BJ (cell line): ENCODE measurements at regions not wholly inside any gene's neighbourhood (a gene's known extent, or its start where the extent isn't known, plus 50 kb on each side); places are given as distances from the start of the nearest gene placed in this dataset.

Experiments
- CTCF ChIA-PET: fragments of 350-600 bp; formaldehyde crosslinking; extraction: SDS; loops from one replicate; lab custom pipeline; 2021; ENCODE audit warnings: antibody characterized with exemption, inconsistent platforms; lab: Yijun Ruan, JAX
- POLR2A ChIA-PET: fragments of 300-600 bp; sonication (Branson Sonifier 250); formaldehyde crosslinking; extraction: SDS; loops from one replicate; lab custom pipeline; 2021; ENCODE audit warnings: antibody characterized with exemption; lab: Charles Lee
- DNase-seq: peaks from one replicate; pipeline ENCODE4 v3.0.0-alpha.2; 2011; ENCODE audit warnings: low read depth
- H3K27me3 ChIP-seq: 2 replicates; pipeline ENCODE4 v1.6.0; 2011; ENCODE audit warnings: low read length; ENCODE audit not compliant: control insufficient read depth, insufficient read depth
- H3K36me3 ChIP-seq: 2 replicates; pipeline ENCODE4 v1.5.1; 2011; ENCODE audit warnings: low read length; ENCODE audit not compliant: control insufficient read depth, insufficient read depth
- H3K4me3 ChIP-seq: 2 replicates; pipeline ENCODE4 v1.5.1; 2011; ENCODE audit warnings: low read depth, mild to moderate bottlenecking, control low read depth, low read length
- CTCF ChIP-seq: IDR thresholded peaks from 2 replicates; pipeline ENCODE4 v1.5.1; 2011; ENCODE audit warnings: low read depth, mild to moderate bottlenecking, control low read depth, inconsistent platforms, low read length, moderate library complexity; ENCODE audit not compliant: insufficient read depth

GRCh38 chr4:38226170-38226569 is 266.0 kb downstream of the PTTG2 start:
- TF ChIP-seq CTCF: no peak
- no peaks in the 10 kb centered on the region for H3K36me3 ChIP-seq
- H3K27me3 ChIP-seq: no peaks in the 10 kb centered on the region; the same call in 1 of the 2 replicates
- CTCF ChIA-PET: no interaction called here
- POLR2A ChIA-PET: no interaction called here
- no peak overlapping the region for H3K4me3 ChIP-seq
- no peak for DNase-seq

- no peak for DNase-seq
- no peak for TF ChIP-seq CTCF
- Histone ChIP-seq H3K4me3 (no peak overlapping the region), H3K27me3 (no peaks in the 10 kb centered on the region; the same call in 1 of the 2 replicates), H3K36me3 (no peaks in the 10 kb centered on the region)
- ChIA-PET POLR2A (no interaction called here), CTCF (no interaction called here)
Measured at GRCh38 chr4:38230121-38230801, 270.1 kb downstream of the PTTG2 start.

GRCh38 chr4:38230821-38231563 is 270.8 kb downstream of the PTTG2 start:
- TF ChIP-seq CTCF: no peak
- ChIA-PET CTCF (no interaction called here), POLR2A (no interaction called here)
- no peak for DNase-seq
- Histone ChIP-seq H3K36me3 (no peaks in the 10 kb centered on the region), H3K4me3 (no peak overlapping the region), H3K27me3 (no peaks in the 10 kb centered on the region; the same call in 1 of the 2 replicates)

GRCh38 chr4:38231626-38232025 is 271.4 kb downstream of the PTTG2 start:
- TF ChIP-seq CTCF: no peak
- no peaks in the 10 kb centered on the region; the same call in 1 of the 2 replicates for H3K27me3 ChIP-seq
- DNase-seq: no peak
- no peak overlapping the region for H3K4me3 ChIP-seq
- H3K36me3 ChIP-seq: no peaks in the 10 kb centered on the region
- ChIA-PET CTCF (no interaction called here), POLR2A (no interaction called here)

- Histone ChIP-seq H3K4me3 (no peak overlapping the region), H3K27me3 (no peaks in the 10 kb centered on the region; the same call in 1 of the 2 replicates), H3K36me3 (no peaks in the 10 kb centered on the region)
- POLR2A ChIA-PET: no interaction called here
- no peak for DNase-seq
- TF ChIP-seq CTCF: no peak
- CTCF ChIA-PET: no interaction called here
Measured at GRCh38 chr4:38232741-38233140, 272.5 kb downstream of the PTTG2 start.
